Suppressor macrophage treated with lipopolysaccharide for 4 hours (primary cell): ENCODE measurements at regions not wholly inside any gene's neighbourhood (a gene's known extent, or its start where the extent isn't known, plus 50 kb on each side); places are given as distances from the start of the nearest gene placed in this dataset.
"Not testable (repeated sequence)": the region's sequence is repeated elsewhere in the genome, so short reads cannot be mapped to it uniquely, and the experiment has no call there.

Experiments used
- DNase-seq: peaks from one replicate; pipeline ENCODE4 v3.0.0-alpha.2; 2020

GRCh38 chr4:177957596-177958360 lies 515.5 kb upstream of the AGA start:
- DNase-seq = no peak

- DNase-seq = no peak
Measured at GRCh38 chr4:177960566-177960965, 518.3 kb upstream of the AGA start.

GRCh38 chr4:177961761-177962380 lies 519.6 kb upstream of the AGA start:
- DNase-seq = no peak

GRCh38 chr4:177964061-177964460 lies 521.8 kb upstream of the AGA start:
- DNase-seq = no peak

GRCh38 chr4:177964693-177965168 lies 522.5 kb upstream of the AGA start:
- no peak for DNase-seq

- DNase-seq = no peak
Measured at GRCh38 chr4:177967328-177967727, 525.1 kb upstream of the AGA start.

GRCh38 chr4:177968817-177969442 lies 526.7 kb upstream of the AGA start:
- no peak for DNase-seq

GRCh38 chr4:177974461-177974860 lies 532.2 kb upstream of the AGA start:
- DNase-seq = no peak

GRCh38 chr4:177975315-177975987 lies 533.2 kb upstream of the AGA start:
- DNase-seq = no peak

GRCh38 chr4:177986236-177986635 lies 544.0 kb upstream of the AGA start:
- DNase-seq = no peak

GRCh38 chr4:177987896-177988295 lies 545.7 kb upstream of the AGA start:
- DNase-seq = no peak

- no peak for DNase-seq
Measured at GRCh38 chr4:177989503-177990201, 547.4 kb upstream of the AGA start.

- no peak for DNase-seq
Measured at GRCh38 chr4:178003098-178003657, 560.9 kb upstream of the AGA start.

GRCh38 chr4:178010596-178010995 lies 568.4 kb upstream of the AGA start:
- no peak for DNase-seq

GRCh38 chr4:178015046-178015445 lies 572.8 kb upstream of the AGA start:
- DNase-seq = not testable (repeated sequence)

- no peak for DNase-seq
Measured at GRCh38 chr4:178026999-178027398, 584.8 kb upstream of the AGA start.

GRCh38 chr4:178027796-178028195 lies 585.6 kb upstream of the AGA start:
- DNase-seq = no peak

- DNase-seq = no peak
Measured at GRCh38 chr4:178028481-178028880, 586.2 kb upstream of the AGA start.

GRCh38 chr4:178037459-178038214 lies 595.4 kb upstream of the AGA start:
- DNase-seq = no peak

- DNase-seq = no peak
Measured at GRCh38 chr4:178056996-178057395, 614.8 kb upstream of the AGA start.

GRCh38 chr4:178063568-178063967 lies 621.3 kb upstream of the AGA start:
- DNase-seq = no peak
